Activated CD4-positive, CD25-positive, alpha-beta regulatory T cell treated with anti-CD3 and anti-CD28 coated beads, Interleukin-2, amount 50 U/mL, for 24 hours (primary cell): ENCODE measurements at regions not wholly inside any gene's neighbourhood (a gene's known extent, or its start where the extent isn't known, plus 50 kb on each side); places are given as distances from the start of the nearest gene placed in this dataset.
"Not testable (repeated sequence)": the region's sequence is repeated elsewhere in the genome, so short reads cannot be mapped to it uniquely, and the experiment has no call there.

Experiments
- ATAC-seq, 2 donors: fragments of 150-1000 bp; cut with Tn5 transposase; one replicate each; pipeline ENCODE4 v1.10.0; 2021; ENCODE audit warnings: mild to moderate bottlenecking in 1 of 2, moderate library complexity in 1 of 2

DNA sequence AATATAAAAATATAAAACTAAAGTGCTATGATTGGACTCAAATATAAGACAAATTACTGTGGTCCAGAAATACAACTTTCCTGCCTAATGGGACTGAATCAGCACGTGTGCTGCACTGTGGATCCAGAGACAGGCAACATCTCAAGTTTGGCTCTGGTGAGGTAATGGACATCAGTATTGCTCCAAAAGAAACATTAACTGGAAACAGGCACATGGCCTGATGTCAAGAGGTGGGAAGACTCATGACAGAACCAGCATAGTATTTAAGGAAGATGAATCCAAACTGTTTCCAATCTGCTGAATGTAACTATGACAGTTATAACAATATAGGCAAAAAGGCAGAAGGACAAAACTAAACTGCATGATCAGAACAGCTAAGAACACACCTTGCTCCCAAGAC is 354.6 kb downstream of the FSIP2 start:
- ATAC-seq: no peak

DNA sequence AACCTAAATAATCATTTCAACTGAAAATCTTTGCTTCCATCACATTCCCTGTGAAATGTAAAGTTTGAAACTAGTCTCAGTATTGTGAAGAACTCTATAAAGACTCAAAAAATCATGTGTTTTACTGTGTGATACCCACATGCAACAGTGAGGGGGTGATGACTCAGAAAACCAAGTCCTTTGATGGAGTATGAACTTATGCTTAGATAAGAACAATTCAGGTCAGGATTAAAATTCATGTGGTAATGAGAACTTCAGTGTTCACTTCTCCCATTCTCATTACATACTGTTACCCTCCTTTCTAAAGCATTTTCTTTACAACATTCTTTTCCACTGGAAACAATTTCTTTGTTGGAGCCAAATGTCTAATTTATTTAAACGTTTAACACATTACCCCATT is 360.2 kb downstream of the FSIP2 start:
- no peak for ATAC-seq

DNA sequence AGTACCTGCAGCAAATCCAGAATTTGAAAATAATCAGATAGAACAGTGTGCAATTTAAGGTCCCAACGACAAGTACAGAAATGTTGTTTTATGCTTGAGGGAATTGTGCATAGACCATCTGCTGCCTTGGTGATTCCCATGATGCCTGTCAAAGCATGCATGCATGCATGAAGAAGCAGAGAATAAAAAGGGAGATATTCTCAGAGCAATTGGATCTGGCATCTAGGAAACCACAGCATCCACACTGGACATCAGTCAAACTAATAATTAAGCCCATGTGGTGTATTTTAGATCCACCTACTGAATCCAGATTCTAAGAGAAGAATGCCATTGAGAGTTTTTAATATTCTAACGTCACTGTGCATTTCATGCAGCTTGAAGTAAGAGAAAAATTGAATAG is 361.2 kb downstream of the FSIP2 start:
- ATAC-seq: no peak

DNA sequence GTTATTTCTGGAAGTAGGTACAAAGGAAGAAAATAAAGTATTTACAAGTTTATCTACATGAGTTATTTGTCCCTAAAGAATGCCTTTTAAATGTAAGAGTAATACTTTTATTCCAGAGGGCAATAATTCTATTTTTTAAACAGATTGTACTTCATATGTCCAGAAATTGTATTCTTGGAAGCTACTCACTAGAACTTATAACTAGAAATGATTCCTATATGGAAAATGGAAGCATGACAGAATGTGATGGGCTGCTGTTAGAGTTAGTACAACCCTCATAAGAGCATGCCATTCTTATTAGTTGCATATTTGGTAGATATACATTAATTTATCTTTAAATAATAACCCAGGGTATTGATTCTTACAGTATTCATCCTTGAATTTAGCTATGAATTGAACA is 362.0 kb downstream of the FSIP2 start:
- no peak for ATAC-seq

DNA sequence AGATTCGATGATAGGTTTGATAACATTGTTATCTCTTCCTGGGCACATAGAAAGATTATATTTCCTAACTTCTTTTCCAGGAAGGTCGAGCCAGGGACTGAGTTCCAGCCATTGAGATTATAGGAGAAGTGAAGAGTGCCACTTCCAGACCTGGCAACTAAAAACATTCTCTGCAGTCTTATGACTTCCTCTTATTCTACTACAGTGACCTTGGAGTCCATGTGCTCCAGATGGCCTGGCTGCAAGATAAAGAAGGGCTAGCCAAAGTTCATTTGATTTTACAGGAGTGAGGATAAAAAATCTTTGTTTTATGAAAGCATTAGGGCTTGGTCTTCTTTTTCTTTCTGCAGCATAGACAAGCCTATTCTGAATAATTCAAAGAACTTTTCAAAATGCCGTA is 363.0 kb downstream of the FSIP2 start:
- ATAC-seq: no peak

DNA sequence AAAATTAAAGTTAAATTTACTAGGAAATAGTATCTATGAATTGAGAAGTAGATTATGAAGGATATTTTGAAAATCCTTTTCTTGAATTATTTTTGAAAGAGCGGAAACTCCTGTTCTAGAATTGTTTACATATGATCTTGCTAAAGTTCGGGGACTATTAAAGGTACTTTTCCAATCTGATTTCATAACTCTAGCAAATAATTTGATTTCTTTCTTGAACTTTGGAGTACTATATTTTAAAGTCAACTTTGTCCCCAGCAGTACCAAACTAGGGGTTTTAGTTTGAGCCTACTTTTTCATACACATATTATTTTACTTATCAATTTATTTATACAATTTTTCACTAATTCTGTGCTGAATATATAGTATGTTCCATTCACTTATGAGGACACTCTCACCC is 364.7 kb downstream of the FSIP2 start:
- ATAC-seq: no peak

DNA sequence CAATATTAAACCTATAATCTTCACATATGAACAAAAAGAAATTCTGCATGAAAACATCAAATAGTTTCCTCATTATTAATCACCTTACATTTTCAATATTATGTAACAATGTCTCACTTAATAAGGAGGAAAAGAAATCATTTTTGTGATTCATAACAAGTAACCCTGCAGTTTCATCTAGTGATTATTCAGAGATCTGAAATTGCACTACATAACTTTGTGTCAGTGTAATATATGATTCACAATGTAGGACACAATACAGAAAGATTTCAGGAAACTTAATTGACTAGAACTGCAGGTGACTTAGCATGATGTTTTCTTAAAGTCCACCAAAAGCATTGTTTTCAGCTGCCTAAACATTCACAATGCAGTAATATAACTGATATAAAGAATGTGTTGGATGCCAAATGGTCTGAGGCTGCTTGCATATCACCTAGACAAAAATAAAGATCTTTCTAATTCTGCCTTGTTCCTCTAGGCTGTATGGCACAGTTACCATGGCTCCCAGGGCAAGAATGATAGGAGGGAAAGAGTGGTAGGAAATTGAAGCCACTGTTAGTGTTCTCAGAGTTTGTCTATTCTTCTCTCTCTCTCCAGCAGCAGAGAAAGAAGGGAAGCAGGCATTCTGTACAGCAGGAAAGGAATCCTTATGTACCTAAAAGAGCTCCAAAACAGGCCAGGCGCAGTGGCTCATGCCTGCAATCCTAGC is 366.6 kb downstream of the FSIP2 start:
- ATAC-seq: no peak

DNA sequence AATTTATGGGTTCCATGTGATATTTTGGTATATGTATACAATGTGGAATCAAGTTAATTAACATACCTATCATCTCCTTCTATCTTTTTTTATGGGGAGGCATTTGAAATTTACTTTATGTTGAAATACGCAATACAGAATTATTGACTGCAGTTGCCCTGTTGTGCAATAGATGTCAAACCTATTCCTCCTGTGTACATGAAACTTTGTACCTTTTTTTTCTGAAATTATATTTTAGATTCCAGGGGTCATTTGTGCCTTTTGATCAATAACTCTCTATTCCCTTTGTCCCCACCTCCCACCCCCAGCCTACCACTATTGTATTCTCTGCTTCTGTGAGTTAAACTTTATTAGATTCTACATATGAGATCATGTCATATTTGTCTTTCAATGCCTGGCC is 369.9 kb downstream of the FSIP2 start:
- no peak for ATAC-seq

DNA sequence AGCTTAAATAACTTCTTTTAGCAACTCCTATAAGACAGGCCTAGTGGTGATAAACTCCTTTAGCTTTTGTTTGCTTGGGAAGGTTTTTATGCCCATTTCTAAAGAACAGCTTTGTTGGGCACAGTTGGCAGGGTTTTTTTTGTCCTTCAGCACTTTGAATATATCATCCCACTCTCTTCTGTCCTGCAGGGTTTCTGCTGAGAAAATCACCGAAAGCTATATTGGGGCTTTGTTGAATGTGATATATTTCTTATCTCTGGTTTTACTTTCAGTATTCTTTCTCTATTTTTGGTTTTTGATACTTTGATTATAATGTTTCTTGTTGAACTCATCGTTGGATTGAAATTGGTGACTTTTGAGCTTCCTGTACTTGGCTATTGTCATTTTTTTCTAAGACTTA is 372.8 kb upstream of the ZC3H15 start:
- no peak for ATAC-seq

DNA sequence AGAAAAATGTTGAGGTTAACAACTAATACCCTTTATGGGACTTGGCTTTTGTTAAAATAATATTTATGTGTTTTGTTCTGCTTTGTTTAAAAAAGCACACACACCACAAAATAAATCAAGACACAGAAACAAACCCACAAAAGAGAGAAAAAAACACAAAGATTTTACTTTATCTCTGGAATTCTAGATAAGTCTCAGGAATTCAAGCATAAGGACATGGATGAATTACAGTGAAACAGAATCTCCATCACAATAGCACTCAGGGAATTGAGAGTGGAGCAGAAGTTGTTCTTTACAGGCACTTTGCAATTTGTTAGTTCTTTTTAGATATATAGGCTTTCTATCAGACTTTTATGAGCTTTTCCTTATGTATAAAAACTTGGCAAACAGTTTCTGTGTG is 360.9 kb upstream of the ZC3H15 start:
- ATAC-seq: no peak

DNA sequence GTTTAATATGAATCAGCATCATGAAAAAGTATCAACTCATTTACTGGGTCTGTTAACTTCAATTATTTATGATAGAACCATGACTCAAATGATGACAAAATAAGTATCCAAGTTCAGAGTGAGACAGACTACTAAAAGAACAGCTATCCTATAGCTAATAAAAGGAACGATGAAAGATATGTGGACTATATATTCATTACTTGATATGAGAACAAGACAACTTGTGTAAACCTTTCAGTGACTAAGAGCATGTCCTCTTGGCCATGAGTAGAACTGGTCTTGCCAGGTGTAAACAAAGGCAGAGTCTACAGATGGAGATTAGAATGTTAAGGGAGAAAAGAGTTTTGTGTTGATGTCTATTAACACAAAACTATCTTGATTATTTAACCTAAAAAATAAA is 360.4 kb upstream of the ZC3H15 start:
- ATAC-seq: no peak

DNA sequence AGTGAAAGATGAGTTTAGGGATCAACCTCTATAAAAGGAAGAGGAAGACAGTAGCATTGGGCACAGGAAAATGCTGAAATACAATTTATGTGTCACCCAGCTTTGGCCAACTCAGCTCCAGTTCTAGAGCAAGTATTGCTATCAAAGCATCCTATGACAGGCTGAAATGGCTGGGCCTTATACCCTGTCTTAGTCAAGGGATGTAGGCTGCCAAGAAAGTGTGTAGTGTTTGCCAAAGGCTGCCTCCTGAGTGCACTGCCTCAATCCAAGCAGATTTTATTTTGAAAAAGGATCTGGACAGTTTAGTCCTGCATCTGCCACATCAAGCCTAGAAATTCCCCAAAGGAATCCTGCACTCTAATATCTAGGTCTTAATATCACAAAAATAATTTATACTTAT is 359.9 kb upstream of the ZC3H15 start:
- no peak for ATAC-seq

DNA sequence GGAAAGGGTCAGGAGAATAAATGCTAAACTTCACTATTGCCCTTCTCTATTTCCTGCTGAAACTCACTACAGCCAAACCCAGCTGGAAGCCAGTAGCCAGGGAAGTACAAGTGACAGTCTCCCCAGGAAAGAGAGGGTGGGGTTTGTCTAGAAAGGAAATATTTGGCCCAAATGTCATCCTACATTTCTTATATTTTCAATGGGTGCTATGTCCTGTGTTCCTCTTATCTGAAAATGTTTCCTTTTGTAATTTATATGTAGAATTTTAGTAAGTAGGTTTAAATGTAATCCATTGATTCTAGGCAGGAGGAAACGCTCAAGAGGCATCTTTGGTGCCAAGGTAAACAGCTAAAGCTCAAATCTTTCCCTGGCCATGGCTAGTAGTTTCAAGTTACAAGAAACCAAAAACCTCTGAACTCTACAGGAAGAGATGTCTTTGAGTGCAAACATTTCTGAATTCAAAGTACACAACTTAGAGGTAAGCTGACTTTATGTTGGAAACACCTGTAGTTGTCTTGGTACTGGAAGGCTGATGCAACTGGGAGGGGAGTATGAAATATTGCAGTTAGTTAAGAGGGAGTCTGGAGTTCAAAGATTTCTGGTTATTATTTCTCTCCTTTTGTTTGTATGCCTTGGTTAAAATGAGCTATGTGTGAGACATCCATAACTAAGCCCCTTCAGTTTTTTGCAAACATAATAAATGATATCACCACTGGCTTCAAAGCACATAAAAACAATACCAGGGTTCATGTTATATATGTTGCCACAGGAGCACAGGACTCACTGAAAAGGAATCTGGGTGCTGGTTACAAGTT is 356.1 kb upstream of the ZC3H15 start:
- ATAC-seq: no peak

DNA sequence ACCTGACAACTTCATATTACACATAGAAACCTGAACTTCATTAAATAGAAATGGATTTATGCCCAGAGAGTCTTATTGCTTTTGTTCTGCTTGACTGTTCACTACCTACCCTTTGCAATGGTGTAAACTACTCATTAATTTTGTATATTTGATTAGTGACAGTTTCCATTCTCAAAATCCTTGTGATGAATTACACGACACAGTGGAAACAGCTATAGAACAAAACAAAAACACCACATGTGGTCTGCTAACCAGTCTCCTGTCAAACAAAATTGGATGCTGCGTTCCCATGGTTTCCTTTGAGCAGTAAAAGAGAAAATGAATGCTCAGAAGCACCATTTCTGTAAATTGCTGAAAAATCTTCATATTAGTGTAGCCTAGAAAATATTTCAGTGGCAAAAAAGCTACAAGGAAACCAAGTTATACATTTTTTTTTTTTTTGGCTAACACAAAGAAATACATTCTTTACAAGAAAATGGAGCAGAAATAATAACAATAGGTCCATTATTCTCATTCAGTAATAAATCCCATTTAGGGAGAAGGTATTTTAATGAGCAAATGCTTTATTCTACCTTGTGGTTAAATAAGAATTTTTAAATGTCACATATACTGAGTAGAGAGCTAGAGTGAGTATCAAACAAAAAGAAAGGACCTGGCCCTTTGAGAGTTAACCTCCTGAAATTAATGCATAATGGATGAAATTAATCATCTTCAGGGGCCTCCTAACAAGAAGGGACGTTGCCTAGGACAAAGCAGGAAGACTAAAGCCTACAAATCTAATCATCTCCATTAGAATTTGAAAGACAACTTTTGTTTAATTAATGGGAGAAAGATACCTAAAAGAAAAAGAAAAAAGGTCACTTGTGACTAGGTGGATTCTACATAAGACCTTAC is 355.1 kb upstream of the ZC3H15 start:
- ATAC-seq: no peak

DNA sequence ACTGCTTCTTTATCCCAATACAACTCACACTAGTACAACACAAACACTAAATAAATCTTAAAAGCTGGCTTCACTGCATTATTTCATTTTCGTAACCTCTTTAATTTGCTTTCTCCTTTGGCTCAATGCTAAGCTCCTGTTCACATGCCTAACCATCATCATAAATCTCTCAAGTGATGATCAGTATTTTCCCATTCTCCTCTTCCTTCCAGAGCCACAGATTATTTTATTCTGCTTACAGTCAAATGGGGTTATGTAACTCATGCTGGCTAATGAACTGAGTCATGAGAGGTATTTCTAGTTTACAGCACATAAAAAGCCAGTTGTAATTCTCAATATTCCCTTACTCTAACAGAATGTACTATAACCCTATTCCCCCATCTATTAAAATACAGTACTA is 350.4 kb upstream of the ZC3H15 start:
- ATAC-seq: no peak

DNA sequence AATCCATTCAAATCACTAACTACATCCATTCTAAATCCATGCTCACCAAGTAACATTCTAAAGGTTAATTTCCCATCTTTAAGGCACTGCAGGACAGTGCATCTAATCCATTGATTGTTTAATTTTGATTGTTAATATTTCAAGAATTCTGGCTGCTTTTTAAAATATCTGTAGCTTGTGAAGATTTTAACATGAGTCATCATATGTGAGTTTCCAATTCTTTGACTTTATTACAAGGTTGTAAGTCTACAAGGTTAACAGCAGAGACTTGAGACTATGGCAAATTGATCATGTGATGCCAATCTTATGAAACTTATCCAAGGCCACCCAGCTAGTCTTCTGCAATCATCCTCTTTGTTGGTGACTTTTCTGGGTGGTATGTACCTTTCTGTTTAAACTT is 349.2 kb upstream of the ZC3H15 start:
- ATAC-seq: no peak

DNA sequence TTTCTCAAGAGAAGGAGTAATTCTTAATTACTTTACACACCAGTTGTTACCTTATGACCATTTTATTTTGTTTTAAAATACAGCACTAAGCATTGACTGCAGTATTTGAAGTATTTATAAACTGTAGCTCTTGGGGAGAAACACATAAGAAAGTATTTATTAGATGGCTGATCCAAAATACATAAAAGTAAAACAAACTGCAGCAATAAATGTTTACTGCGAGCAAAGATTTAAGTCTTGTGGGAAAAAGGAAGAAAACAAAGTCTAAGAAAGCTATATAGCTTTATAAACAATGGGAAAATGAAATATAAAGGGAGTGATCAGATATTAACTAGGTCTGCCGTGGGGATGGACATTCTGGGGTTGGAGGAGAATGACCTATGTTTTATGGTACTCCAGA is 347.2 kb upstream of the ZC3H15 start:
- no peak for ATAC-seq

DNA sequence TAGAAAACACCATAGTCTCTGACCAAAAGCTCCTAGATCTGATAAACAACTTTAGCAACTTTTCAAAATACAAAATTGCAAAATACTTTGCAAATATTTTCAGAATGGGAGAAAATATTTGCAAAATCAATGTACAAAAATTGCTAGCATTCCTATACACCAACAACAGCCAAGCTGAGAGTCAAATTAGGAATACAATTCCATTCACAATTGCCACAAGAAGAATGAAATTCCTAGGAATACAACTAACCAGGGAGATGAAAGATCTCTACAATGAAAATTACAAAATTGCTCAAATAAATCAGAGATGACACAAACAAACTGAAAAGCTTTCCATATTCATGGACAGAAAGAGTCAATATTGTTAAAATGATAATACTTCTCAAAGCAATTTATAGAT is 327.0 kb upstream of the ZC3H15 start:
- no peak for ATAC-seq

DNA sequence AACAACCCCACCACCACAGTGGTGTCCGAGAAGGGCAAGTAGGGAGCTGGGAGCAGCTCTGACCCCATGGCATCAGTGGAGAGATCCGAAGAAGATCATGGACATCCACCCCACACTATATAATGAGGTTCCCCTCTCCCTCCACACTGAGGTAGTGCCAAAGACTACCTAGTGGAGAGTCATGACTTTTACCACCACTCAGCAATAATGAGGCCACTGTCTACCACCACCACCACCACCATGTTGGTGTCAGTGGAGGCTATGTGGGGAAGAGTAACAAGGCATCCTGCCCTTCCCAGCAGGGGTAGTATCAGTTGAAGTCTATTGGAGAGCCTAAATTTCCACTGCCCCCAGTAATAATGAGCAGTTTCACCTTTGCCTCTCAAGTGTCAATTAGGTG is 321.7 kb upstream of the ZC3H15 start:
- no peak for ATAC-seq

DNA sequence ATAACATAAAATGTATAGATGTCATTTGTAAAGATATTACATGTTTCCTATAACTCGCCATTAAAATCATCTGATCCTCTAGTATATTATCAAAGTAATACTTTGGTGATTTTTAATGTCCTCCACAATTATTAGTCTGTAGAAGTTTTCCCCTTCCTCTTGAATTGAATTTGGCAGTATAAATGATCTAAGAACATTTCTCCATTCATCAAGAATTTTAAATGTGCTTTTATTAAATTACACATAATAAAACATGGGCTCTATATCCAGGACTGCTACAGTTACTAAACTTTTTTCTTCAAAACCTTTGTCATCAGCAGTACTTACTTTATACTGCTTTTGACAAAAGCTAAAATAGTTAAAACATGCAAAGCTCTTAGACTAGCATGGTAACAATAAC is 315.4 kb upstream of the ZC3H15 start:
- no peak for ATAC-seq

DNA sequence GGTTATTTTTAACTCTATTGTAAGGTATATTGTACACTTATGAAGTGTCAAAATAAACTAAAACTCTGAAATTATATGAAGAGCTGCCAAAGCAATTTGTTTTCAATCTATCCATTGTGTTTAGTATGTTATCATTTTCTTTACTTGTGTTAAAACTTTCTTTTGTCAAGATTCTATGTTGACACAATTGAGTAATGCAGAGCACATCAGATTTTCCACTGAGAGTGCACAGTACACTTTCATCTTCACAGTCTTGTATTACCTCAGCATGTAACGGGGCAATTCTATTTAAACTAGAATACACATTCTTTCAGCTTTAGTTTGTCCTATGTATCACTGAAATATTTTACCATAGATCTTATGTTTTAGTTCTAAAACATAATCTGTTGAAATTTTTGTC is 304.4 kb upstream of the ZC3H15 start:
- no peak for ATAC-seq

DNA sequence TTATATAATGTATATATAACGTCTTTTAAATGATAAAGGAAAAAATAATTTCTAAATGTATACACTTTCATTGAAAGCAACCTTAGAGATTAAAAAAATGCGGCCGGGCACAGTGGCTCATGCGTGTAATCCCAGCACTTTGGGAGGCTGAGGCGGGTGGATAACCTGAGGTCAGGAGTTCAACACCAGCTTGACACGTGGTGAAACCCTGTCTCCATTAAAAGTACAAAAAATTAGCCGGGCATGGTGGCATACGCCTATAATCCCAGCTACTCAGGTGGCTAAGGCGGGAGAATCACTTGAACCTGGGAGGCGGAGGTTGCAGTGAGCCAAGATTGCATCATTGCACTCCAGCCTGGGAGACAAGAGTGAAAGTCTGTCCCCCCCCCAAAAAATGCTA is 303.7 kb upstream of the ZC3H15 start:
- not testable (repeated sequence) for ATAC-seq

DNA sequence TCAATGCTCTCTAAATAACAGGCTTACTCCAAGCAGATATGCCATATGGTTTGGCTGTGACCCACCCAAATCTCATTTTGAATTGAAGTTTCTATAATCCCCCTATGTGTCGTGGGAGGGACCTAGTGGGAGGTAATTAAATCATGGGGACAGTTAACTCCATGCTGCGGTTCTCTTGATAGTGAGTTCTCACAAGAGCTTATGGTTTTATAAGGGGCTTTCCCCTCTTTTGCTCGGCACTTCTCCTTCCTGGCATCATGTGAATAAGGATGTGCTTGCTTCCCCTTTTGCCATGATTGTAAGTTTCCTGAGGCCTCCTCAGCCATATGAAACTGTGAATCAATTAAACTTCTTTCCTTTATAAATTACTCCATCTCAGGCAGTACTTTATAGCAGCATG is 302.7 kb upstream of the ZC3H15 start:
- ATAC-seq: no peak

DNA sequence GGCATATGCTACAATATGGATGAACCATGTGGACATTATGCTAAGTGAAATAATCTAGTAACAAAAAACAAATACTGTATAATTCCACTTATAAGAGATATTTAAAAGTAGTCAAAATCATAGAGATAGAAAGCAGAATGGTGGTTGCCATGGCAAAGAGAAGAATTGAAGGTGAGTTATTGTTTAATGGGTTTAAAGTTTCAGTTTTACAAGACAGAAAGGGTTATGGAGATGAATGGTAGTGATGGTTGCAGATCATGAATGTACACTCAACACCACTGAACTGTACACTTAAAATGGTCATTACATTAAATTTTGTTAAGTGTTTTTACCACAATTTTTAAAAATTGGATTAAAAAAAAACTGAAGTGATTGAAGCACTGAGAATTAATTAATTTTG is 298.2 kb upstream of the ZC3H15 start:
- ATAC-seq: no peak
